SK-N-SH (cell line): ENCODE measurements at regions not wholly inside any gene's neighbourhood (a gene's known extent, or its start where the extent isn't known, plus 50 kb on each side); places are given as distances from the start of the nearest gene placed in this dataset.

Experiments used
- CTCF ChIP-seq: fragments of 200-600 bp; sonication (generic); IDR thresholded peaks from 2 replicates; pipeline ENCODE4 v1.6.1; 2017; ENCODE audit warnings: antibody characterized with exemption, mild to moderate bottlenecking, moderate library complexity
- EP300 ChIP-seq, 2 experiments: IDR thresholded peaks; 2 replicates each; pipeline versions ENCODE4 v1.4.0 to v1.6.1; 2012; ENCODE audit warnings: borderline replicate concordance in 1 of 2, low read depth in 1 of 2, low read length in 1 of 2
- POLR2AphosphoS5 ChIP-seq: IDR thresholded peaks from 2 replicates; pipeline ENCODE4 v1.6.1; 2012; ENCODE audit warnings: low read depth, low read length

GRCh38 chr2:78895022-78895421 is 130.5 kb upstream of the REG3G start:
- TF ChIP-seq CTCF (no peak), POLR2AphosphoS5 (no peak), EP300 (IDR thresholded peaks at IDR 0.05; ENCODE audit: borderline replicate concordance in 1 of 2, low read depth in 1 of 2, low read length in 1 of 2) (no peak)
